ENCODE measurements at regions not wholly inside any gene's neighbourhood (a gene's known extent, or its start where the extent isn't known, plus 50 kb on each side); places are given as distances from the start of the nearest gene placed in this dataset.

GRCh38 chr9:86517475-86517874 is 163.3 kb upstream of the TUT7 start:
- TF ChIP-seq CTCF (IDR thresholded peaks at IDR 0.05) (no peak), POLR2A (IDR thresholded peaks at IDR 0.05) (no peak)
